ENCODE measurements at regions not wholly inside any gene's neighbourhood (a gene's known extent, or its start where the extent isn't known, plus 50 kb on each side); places are given as distances from the start of the nearest gene placed in this dataset.

- Histone ChIP-seq H3K27me3 (ENCODE audit: control insufficient read depth, insufficient read depth, low read length) (no peaks in the 10 kb centered on the region), H3K36me3 (ENCODE audit: control insufficient read depth, insufficient read depth, low read length) (no peaks in the 10 kb centered on the region), H3K4me3 (ENCODE audit: low read depth, low read length) (no peak overlapping the region)
- no peak for DNase-seq (ENCODE audit: low read depth)
- ChIA-PET CTCF (no interaction called here), POLR2A (no interaction called here)
- TF ChIP-seq CTCF (IDR thresholded peaks at IDR 0.05; ENCODE audit: insufficient read depth, low read depth, low read length) = no peak
These were observed 190.5 kb upstream of the CSF3R start for GRCh38 chr1:36673202-36673601.

- DNase-seq (ENCODE audit: low read depth) = no peak
- TF ChIP-seq CTCF (IDR thresholded peaks at IDR 0.05; ENCODE audit: insufficient read depth, low read depth, low read length) = no peak
- ChIA-PET POLR2A (no interaction called here), CTCF (no interaction called here)
- H3K27me3 ChIP-seq (ENCODE audit: control insufficient read depth, insufficient read depth, low read length) = no peaks in the 10 kb centered on the region
- H3K4me3 ChIP-seq (ENCODE audit: low read depth, low read length) = no peak overlapping the region
- H3K36me3 ChIP-seq (ENCODE audit: control insufficient read depth, insufficient read depth, low read length) = no peaks in the 10 kb centered on the region
These were observed 186.5 kb upstream of the CSF3R start for GRCh38 chr1:36669262-36669661.

- Histone ChIP-seq H3K4me3 (ENCODE audit: low read depth, low read length) (no peak overlapping the region), H3K36me3 (ENCODE audit: control insufficient read depth, insufficient read depth, low read length) (no peaks in the 10 kb centered on the region), H3K27me3 (ENCODE audit: control insufficient read depth, insufficient read depth, low read length) (no peaks in the 10 kb centered on the region)
- no peak for TF ChIP-seq CTCF (IDR thresholded peaks at IDR 0.05; ENCODE audit: insufficient read depth, low read depth, low read length)
- ChIA-PET POLR2A (no interaction called here), CTCF (interaction anchor here (1.0 to 1.6 kb wide), 2 partner anchors 9 to 18 kb away, joined by 3 to 4 read pairs; no protein-coding TSS in a partner anchor)
- DNase-seq (ENCODE audit: low read depth) = no peak
These were observed 185.1 kb upstream of the CSF3R start for GRCh38 chr1:36667836-36668235.

- no peak for DNase-seq (ENCODE audit: low read depth)
- POLR2A ChIA-PET = no interaction called here
These were observed 184.5 kb upstream of the CSF3R start for GRCh38 chr1:36667256-36667655.

GRCh38 chr1:36665478-36666080 lies 182.9 kb upstream of the CSF3R start:
- TF ChIP-seq CTCF (IDR thresholded peaks at IDR 0.05; ENCODE audit: insufficient read depth, low read depth, low read length) = no peak
- no peak for DNase-seq (ENCODE audit: low read depth)
- Histone ChIP-seq H3K36me3 (ENCODE audit: control insufficient read depth, insufficient read depth, low read length) (no peaks in the 10 kb centered on the region), H3K27me3 (ENCODE audit: control insufficient read depth, insufficient read depth, low read length) (no peaks in the 10 kb centered on the region), H3K4me3 (ENCODE audit: low read depth, low read length) (no peak overlapping the region)
- ChIA-PET POLR2A (no interaction called here), CTCF (no interaction called here)

More at GRCh38 chr1:36667256-36667655, 184.5 kb upstream of the CSF3R start:
- Histone ChIP-seq H3K27me3 (ENCODE audit: control insufficient read depth, insufficient read depth, low read length) (no peaks in the 10 kb centered on the region), H3K36me3 (ENCODE audit: control insufficient read depth, insufficient read depth, low read length) (no peaks in the 10 kb centered on the region), H3K4me3 (ENCODE audit: low read depth, low read length) (no peak overlapping the region)
- CTCF ChIA-PET = interaction anchor here (1.0 to 1.6 kb wide), 2 partner anchors 9 to 18 kb away, joined by 3 to 4 read pairs; no protein-coding TSS in a partner anchor
- no peak for TF ChIP-seq CTCF (IDR thresholded peaks at IDR 0.05; ENCODE audit: insufficient read depth, low read depth, low read length)
